H1 (cell line): ENCODE measurements at regions not wholly inside any gene's neighbourhood (a gene's known extent, or its start where the extent isn't known, plus 50 kb on each side); places are given as distances from the start of the nearest gene placed in this dataset.

Experiments used
- CTCF ChIA-PET: fragments of 300-600 bp; sonication (Branson Sonifier 250); formaldehyde crosslinking; loops from one replicate; lab custom pipeline; 2021; ENCODE audit not compliant: partially characterized antibody; lab: Charles Lee
- POLR2A ChIA-PET: fragments of 300-600 bp; sonication (Branson Sonifier 250); formaldehyde crosslinking; loops from one replicate; lab custom pipeline; 2021; ENCODE audit warnings: inconsistent platforms; ENCODE audit not compliant: partially characterized antibody; lab: Charles Lee
- DNase-seq, 2 experiments: peaks; one replicate each; pipeline versions ENCODE4 v3.0.0 to v3.0.0-alpha.2; 2010 to 2022; ENCODE audit warnings: low spot score in 2 of 2, low read depth in 1 of 2, mixed read lengths in 1 of 2
- FAIRE-seq: peaks from 2 replicates; lab custom pipeline; 2011; peaks lifted over from hg19 to GRCh38; lab: Jason Lieb, UNC
- H2AFZ ChIP-seq: 2 replicates; pipeline ENCODE4 v1.8.1; 2012; ENCODE audit warnings: low read length, inconsistent platforms
- H2AK5ac ChIP-seq: 2 replicates; pipeline ENCODE4 v1.6.1; 2013; ENCODE audit warnings: low read depth, low read length
- H2BK120ac ChIP-seq: replicated peaks from 2 replicates; pipeline ENCODE3; 2013; ENCODE audit warnings: low read depth, low read length, inconsistent platforms
- H2BK12ac ChIP-seq: 2 replicates; pipeline ENCODE4 v1.6.1; 2013; ENCODE audit warnings: low read depth, low read length
- H2BK15ac ChIP-seq: 2 replicates; pipeline ENCODE4 v1.6.1; 2013; ENCODE audit warnings: low read length
- H2BK20ac ChIP-seq: 2 replicates; pipeline ENCODE4 v1.6.1; 2013; ENCODE audit warnings: low read length
- H2BK5ac ChIP-seq: 2 replicates; pipeline ENCODE4 v1.6.1; 2013; ENCODE audit warnings: low read depth, low read length
- H3K14ac ChIP-seq: 2 replicates; pipeline ENCODE4 v1.6.1; 2013; ENCODE audit warnings: inconsistent platforms; ENCODE audit not compliant: insufficient read length
- H3K18ac ChIP-seq: 2 replicates; pipeline ENCODE4 v1.6.1; 2013; ENCODE audit warnings: low read length; ENCODE audit errors: extremely low read depth
- H3K23ac ChIP-seq: 2 replicates; pipeline ENCODE4 v1.6.1; 2013; ENCODE audit warnings: inconsistent platforms; ENCODE audit not compliant: insufficient read length
- H3K23me2 ChIP-seq: 2 replicates; pipeline ENCODE4 v1.6.1; 2013; ENCODE audit warnings: low read depth, low read length
- H3K27ac ChIP-seq: 2 replicates; pipeline ENCODE4 v1.6.1; 2011; ENCODE audit warnings: low read depth, low read length, inconsistent platforms
- H3K27me3 ChIP-seq, 4 experiments: replicated peaks in 1 of 4; 1 replicate in 1 of 4; 2 replicates in 3 of 4; pipeline versions ENCODE4 v1.6.1 to v1.8.1; 2011 to 2013; ENCODE audit warnings: low read length in 3 of 4, mild to moderate bottlenecking in 3 of 4, inconsistent platforms in 2 of 4, mixed read lengths in 2 of 4, moderate library complexity in 1 of 4; ENCODE audit not compliant: control insufficient read depth in 3 of 4, insufficient read depth in 3 of 4; ENCODE audit errors: extremely low read depth in 1 of 4
- H3K36me3 ChIP-seq, 4 experiments: 2 replicates each; pipeline versions ENCODE4 v1.6.1 to v1.8.1; 2011 to 2013; ENCODE audit warnings: mild to moderate bottlenecking in 4 of 4, low read length in 3 of 4, moderate library complexity in 2 of 4, control low read depth in 1 of 4, inconsistent platforms in 1 of 4; ENCODE audit not compliant: insufficient read depth in 4 of 4, control insufficient read depth in 2 of 4
- H3K4ac ChIP-seq: replicated peaks from 2 replicates; pipeline ENCODE3; 2013; ENCODE audit warnings: low read length, low read depth, mixed read lengths, inconsistent platforms; ENCODE audit not compliant: insufficient read length
- H3K4me1 ChIP-seq, 4 experiments: replicated peaks in 1 of 4; 1 replicate in 1 of 4; 2 replicates in 3 of 4; pipeline versions ENCODE4 v1.6.1 to v1.8.1; 2011 to 2013; ENCODE audit warnings: low read length in 3 of 4, inconsistent platforms in 2 of 4, mixed read lengths in 1 of 4; ENCODE audit not compliant: insufficient read depth in 4 of 4, control insufficient read depth in 3 of 4
- H3K4me2 ChIP-seq, 2 experiments: 2 replicates each; pipeline versions ENCODE4 v1.6.1 to v1.8.1; 2011 to 2013; ENCODE audit warnings: low read depth in 2 of 2, low read length in 2 of 2, control low read depth in 1 of 2, inconsistent platforms in 1 of 2, mild to moderate bottlenecking in 1 of 2; ENCODE audit not compliant: insufficient read depth in 1 of 2
- H3K4me3 ChIP-seq, 4 experiments: fragments of 200-600, 300-600 bp in 1 of 4; sonication (generic), shearing (Covaris generic), sonication (Bioruptor Twin) in 1 of 4; 2 replicates each; pipeline versions ENCODE4 v1.5.1 to v1.8.1; 2011 to 2016; ENCODE audit warnings: low read length in 4 of 4, low read depth in 3 of 4, control low read depth in 2 of 4, inconsistent platforms in 2 of 4, mild to moderate bottlenecking in 2 of 4, mixed read lengths in 1 of 4, moderate library complexity in 1 of 4; ENCODE audit not compliant: insufficient read depth in 2 of 4; ENCODE audit errors: extremely low read depth in 1 of 4
- H3K56ac ChIP-seq: replicated peaks from 2 replicates; pipeline ENCODE3; 2013; ENCODE audit warnings: low read depth, mild to moderate bottlenecking, mixed read lengths, low read length, inconsistent platforms; ENCODE audit not compliant: insufficient read length
- H3K79me1 ChIP-seq: 2 replicates; pipeline ENCODE4 v1.6.1; 2013; ENCODE audit warnings: low read depth, low read length, control low read depth
- H3K79me2 ChIP-seq, 2 experiments: 2 replicates each; pipeline versions ENCODE4 v1.6.1 to v1.8.1; 2012 to 2013; ENCODE audit warnings: low read length in 2 of 2, mild to moderate bottlenecking in 2 of 2, inconsistent platforms in 1 of 2; ENCODE audit not compliant: insufficient read depth in 2 of 2, control insufficient read depth in 1 of 2
- H3K9ac ChIP-seq, 4 experiments: replicated peaks in 1 of 4; 1 replicate in 1 of 4; 2 replicates in 3 of 4; pipeline versions ENCODE4 v1.6.1 to v1.8.1; 2011 to 2013; ENCODE audit warnings: low read depth in 3 of 4, low read length in 3 of 4, control low read depth in 2 of 4, mild to moderate bottlenecking in 2 of 4, moderate library complexity in 2 of 4, inconsistent platforms in 1 of 4; ENCODE audit errors: extremely low read depth in 1 of 4
- H3K9me3 ChIP-seq, 2 experiments: 2 replicates each; pipeline versions ENCODE4 v1.6.1 to v1.8.1; 2012 to 2013; ENCODE audit warnings: mild to moderate bottlenecking in 2 of 2, moderate library complexity in 2 of 2, control low read depth in 1 of 2, inconsistent platforms in 1 of 2, low read depth in 1 of 2, low read length in 1 of 2, mixed read lengths in 1 of 2; ENCODE audit not compliant: insufficient read depth in 2 of 2
- H4K20me1 ChIP-seq, 2 experiments: replicated peaks in 1 of 2; 2 replicates each; pipeline versions ENCODE3 to v1.8.1; 2011 to 2013; ENCODE audit warnings: inconsistent platforms in 2 of 2, low read length in 2 of 2, mild to moderate bottlenecking in 1 of 2; ENCODE audit not compliant: insufficient read depth in 2 of 2, control insufficient read depth in 1 of 2
- H4K5ac ChIP-seq: 2 replicates; pipeline ENCODE4 v1.6.1; 2013; ENCODE audit warnings: low read length, low read depth, mixed read lengths, inconsistent platforms; ENCODE audit not compliant: insufficient read length
- H4K8ac ChIP-seq: 2 replicates; pipeline ENCODE4 v1.8.0; 2013; ENCODE audit warnings: mild to moderate bottlenecking, moderate library complexity, low read length, inconsistent platforms; ENCODE audit not compliant: insufficient read depth; ENCODE audit errors: extremely low read depth
- H4K91ac ChIP-seq: replicated peaks from 2 replicates; pipeline ENCODE3; 2013; ENCODE audit warnings: low read length, mixed read lengths, inconsistent platforms; ENCODE audit not compliant: insufficient read length
- BACH1 ChIP-seq: IDR thresholded peaks from 2 replicates; pipeline ENCODE4 v1.6.1; 2012; ENCODE audit warnings: low read length, improper control_type of control experiment
- BCL11A ChIP-seq, 2 experiments: IDR thresholded peaks; one replicate each; pipeline ENCODE4 v1.6.1; 2011; ENCODE audit warnings: low read depth in 2 of 2, low read length in 2 of 2, mild to moderate bottlenecking in 2 of 2
- CTCF ChIP-seq, 3 experiments: IDR thresholded peaks; 1 replicate in 2 of 3; 2 replicates in 1 of 3; pipeline versions ENCODE4 v1.5.1 to v1.6.1; 2011; ENCODE audit warnings: low read length in 3 of 3, mild to moderate bottlenecking in 3 of 3, inconsistent platforms in 2 of 3, low read depth in 1 of 3, moderate library complexity in 1 of 3; ENCODE audit not compliant: insufficient read depth in 1 of 3; ENCODE audit errors: control extremely low read depth in 1 of 3
- E2F6 ChIP-seq: IDR thresholded peaks from 2 replicates; pipeline ENCODE4 v1.6.1; 2012; ENCODE audit warnings: inconsistent platforms
- GTF2F1 ChIP-seq: IDR thresholded peaks from 2 replicates; pipeline ENCODE4 v1.6.1; 2012; ENCODE audit warnings: low read depth, low read length, improper control_type of control experiment, borderline replicate concordance
- NRF1 ChIP-seq: IDR thresholded peaks from 2 replicates; pipeline ENCODE4 v1.6.1; 2011; ENCODE audit warnings: mild to moderate bottlenecking, low read depth, low read length, improper control_type of control experiment
- POU5F1 ChIP-seq: IDR thresholded peaks from 2 replicates; pipeline ENCODE4 v1.6.1; 2011; ENCODE audit warnings: low read depth, mild to moderate bottlenecking, low read length, moderate library complexity
- WGBS, 2 experiments: shearing (Covaris generic) in 1 of 2; methylation state at CpG; one replicate each; pipeline versions ENCODE4 v1.1.6 to v1.1.7; 2013 to 2015; ENCODE audit warnings: low lambda C conversion rate in 2 of 2, mixed read lengths in 2 of 2, inconsistent platforms in 1 of 2, low coverage in 1 of 2, missing lambda C conversion rate in 1 of 2; ENCODE audit not compliant: insufficient replicate concordance in 2 of 2, insufficient coverage in 1 of 2, insufficient read length in 1 of 2; ENCODE audit errors: extremely low coverage in 1 of 2, missing lambda C conversion rate in 1 of 2; 5-methylcytosine and 5-hydroxymethylcytosine counted together

GRCh38 chr18:22473366-22473765 lies 55.7 kb upstream of the CTAGE1 start:
- Histone ChIP-seq H2BK120ac (no peak overlapping the region), H3K4me2 (no peak overlapping the region), H2BK5ac (no peak overlapping the region), H3K79me1 (no peaks in the 10 kb centered on the region), H2BK20ac (no peak overlapping the region), H3K4ac (no peak overlapping the region), H3K27me3 (no peaks in the 10 kb centered on the region; a peak in 1 of 7 replicates), H3K27ac (no peak overlapping the region), H2BK12ac (no peak overlapping the region), H2AFZ (no peak overlapping the region), H3K18ac (no peak overlapping the region), H2BK15ac (no peak overlapping the region), H4K5ac (no peak overlapping the region), H3K4me1 (peaks cover 0 to 8% (median 3%) of the 10 kb centered on the region in 4 experiments; a peak in 2 of 7 replicates), H3K79me2 (no peaks in the 10 kb centered on the region), H3K9ac (no peak overlapping the region), H3K23ac (no peak overlapping the region), H3K23me2 (no peaks in the 10 kb centered on the region), H4K91ac (no peak overlapping the region), H3K4me3 (no peak overlapping the region), H2AK5ac (no peak overlapping the region), H3K14ac (no peak overlapping the region), H3K56ac (no peak overlapping the region), H3K9me3 (no peaks in the 10 kb centered on the region), H4K8ac (no peak overlapping the region), H4K20me1 (no peaks in the 10 kb centered on the region), H3K36me3 (no peaks in the 10 kb centered on the region)
- CTCF ChIA-PET, result interaction anchor here (1.0 kb wide), 2 partner anchors 17 to 99 kb away, joined by 3 read pairs; no protein-coding TSS in a partner anchor
- TF ChIP-seq CTCF (IDR thresholded peaks at IDR 0.05; ENCODE audit: control extremely low read depth in 1 of 3, insufficient read depth in 1 of 3, low read depth in 1 of 3, low read length in 3 of 3) (no peak), POU5F1 (no peak), GTF2F1 (no peak), BCL11A (IDR thresholded peaks at IDR 0.05; ENCODE audit: low read depth in 2 of 2, low read length in 2 of 2) (no peak), E2F6 (no peak), BACH1 (no peak), NRF1 (no peak)
- 94% methylated on average over 3 of the region's 3 CpGs; no CpG with 5 or more reads in 1 of the 2 experiments for WGBS, 2 experiments
- DNase-seq (no peak), FAIRE-seq (no peak)
- POLR2A ChIA-PET, result interaction anchor here (1.6 kb wide), 1 partner anchor 14 kb away, joined by 3 read pairs; no protein-coding TSS in a partner anchor
